Posterior cingulate gyrus (tissue), 11 donors: ENCODE measurements at regions not wholly inside any gene's neighbourhood (a gene's known extent, or its start where the extent isn't known, plus 50 kb on each side); places are given as distances from the start of the nearest gene placed in this dataset.
A peak's percentile ranks its signal among the peaks of the same experiment; 100 is the strongest.

Experiments
- DNase-seq, 10 donors: peaks; one replicate each; pipeline versions ENCODE4 v3.0.0 to v3.0.0-alpha.2; 2020 to 2021; ENCODE audit warnings: mixed read lengths in 3 of 10
- intact Hi-C: fragments of 100-400 bp; cut with DNase I; formaldehyde crosslinking; loops from one replicate; pipeline ENCODE4 v1.15.1; 2023

GRCh38 chr12:92297405-92297804 is 151.8 kb upstream of the BTG1 start:
- intact Hi-C loops = no loop called here
- no peak for DNase-seq

- intact Hi-C loops = no loop called here
- no peak for DNase-seq
These were observed 149.9 kb upstream of the BTG1 start for GRCh38 chr12:92295523-92295922.

- no peak for DNase-seq
- intact Hi-C loops = no loop called here
These were observed 149.2 kb upstream of the BTG1 start for GRCh38 chr12:92294676-92295440.

GRCh38 chr12:92292016-92292415 is 146.4 kb upstream of the BTG1 start:
- no peak for DNase-seq
- intact Hi-C loops = no loop called here

GRCh38 chr12:92290886-92291285 is 145.2 kb upstream of the BTG1 start:
- intact Hi-C loops = no loop called here
- no peak for DNase-seq

GRCh38 chr12:92290350-92290695 is 144.7 kb upstream of the BTG1 start:
- DNase-seq = no peak
- intact Hi-C loops = no loop called here

- DNase-seq = no peak
- intact Hi-C loops = no loop called here
These were observed 144.1 kb upstream of the BTG1 start for GRCh38 chr12:92289629-92290349.

GRCh38 chr12:92288561-92288960 is 142.9 kb upstream of the BTG1 start:
- intact Hi-C loops = no loop called here
- DNase-seq = peak in 4 of 10 donors; percentile 7 to 81 (median 31)

- intact Hi-C loops = no loop called here
- DNase-seq = no peak
These were observed 132.8 kb upstream of the BTG1 start for GRCh38 chr12:92278378-92278828.

GRCh38 chr12:92277795-92278194 is 132.1 kb upstream of the BTG1 start:
- intact Hi-C loops = no loop called here
- no peak for DNase-seq

- no peak for DNase-seq
- intact Hi-C loops = no loop called here
These were observed 130.6 kb upstream of the BTG1 start for GRCh38 chr12:92276276-92276675.

- intact Hi-C loops = no loop called here
- DNase-seq = no peak
These were observed 130.0 kb upstream of the BTG1 start for GRCh38 chr12:92275443-92276154.

GRCh38 chr12:92273076-92273475 is 127.4 kb upstream of the BTG1 start:
- intact Hi-C loops = no loop called here
- no peak for DNase-seq

GRCh38 chr12:92272061-92272964 is 126.7 kb upstream of the BTG1 start:
- intact Hi-C loops = no loop called here
- no peak for DNase-seq

- intact Hi-C loops = no loop called here
- no peak for DNase-seq
These were observed 125.7 kb upstream of the BTG1 start for GRCh38 chr12:92271341-92271740.

- intact Hi-C loops = no loop called here
- no peak for DNase-seq
These were observed 124.9 kb upstream of the BTG1 start for GRCh38 chr12:92270521-92270920.

GRCh38 chr12:92268946-92269345 is 123.3 kb upstream of the BTG1 start:
- DNase-seq = no peak
- intact Hi-C loops = no loop called here

- DNase-seq = no peak
- intact Hi-C loops = no loop called here
These were observed 116.0 kb upstream of the BTG1 start for GRCh38 chr12:92261692-92262091.

GRCh38 chr12:92261071-92261470 is 115.4 kb upstream of the BTG1 start:
- intact Hi-C loops = no loop called here
- no peak for DNase-seq

GRCh38 chr12:92259696-92260251 is 114.1 kb upstream of the BTG1 start:
- intact Hi-C loops = no loop called here
- no peak for DNase-seq
